Activated CD4-positive, alpha-beta T cell treated with anti-CD3 and anti-CD28 coated beads for 1 hour (primary cell): ENCODE measurements at regions not wholly inside any gene's neighbourhood (a gene's known extent, or its start where the extent isn't known, plus 50 kb on each side); places are given as distances from the start of the nearest gene placed in this dataset.

ENCODE experiments used
- DNase-seq: peaks from one replicate; pipeline ENCODE4 v3.0.0-alpha.2; 2020

GRCh38 chr7:25864943-25865751 is 286.9 kb upstream of the NFE2L3 start:
- no peak for DNase-seq

DNA sequence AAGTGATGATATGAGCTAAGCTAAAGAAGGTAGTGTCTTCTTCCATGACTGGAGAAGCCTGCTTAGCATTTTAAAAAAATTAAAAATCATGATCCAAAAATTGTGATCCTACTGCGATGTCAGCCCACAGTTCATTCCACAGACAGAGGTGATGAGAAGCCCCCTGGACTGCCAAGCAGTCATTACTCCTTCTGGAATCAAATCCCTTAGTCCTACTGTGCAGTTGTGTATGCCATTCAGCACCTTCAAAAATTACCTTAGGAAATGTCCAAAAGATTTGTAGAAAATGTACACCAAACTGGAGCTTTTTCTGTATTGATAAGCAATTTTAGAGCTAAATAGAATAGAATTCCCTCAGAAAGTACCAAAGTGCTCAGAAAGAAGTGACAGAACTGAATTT is 283.5 kb upstream of the NFE2L3 start:
- no peak for DNase-seq

- DNase-seq: no peak
These were observed 281.4 kb upstream of the NFE2L3 start for GRCh38 chr7:25870574-25870973.

GRCh38 chr7:25876092-25876491 is 275.9 kb upstream of the NFE2L3 start:
- DNase-seq: no peak

GRCh38 chr7:25877802-25878789 is 273.9 kb upstream of the NFE2L3 start:
- no peak for DNase-seq

DNA sequence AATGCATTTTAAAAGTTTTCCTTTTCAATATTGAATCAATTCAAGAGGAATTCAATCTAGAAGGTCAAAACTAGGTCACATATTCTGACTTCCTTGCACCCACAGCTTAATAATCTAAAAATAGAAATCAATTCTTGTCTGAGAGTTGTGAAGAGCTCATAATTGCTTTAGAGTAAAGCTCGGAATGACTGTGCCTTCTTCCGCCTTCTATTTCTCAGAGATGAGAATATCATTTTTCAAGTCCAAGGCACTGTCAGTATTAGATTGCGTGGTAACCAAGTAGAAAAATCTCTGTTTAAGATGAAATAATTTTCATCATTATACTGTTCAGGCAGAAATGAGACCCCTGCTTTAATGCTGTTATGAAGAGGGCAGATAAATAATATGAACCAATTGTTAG is 272.2 kb upstream of the NFE2L3 start:
- no peak for DNase-seq

DNA sequence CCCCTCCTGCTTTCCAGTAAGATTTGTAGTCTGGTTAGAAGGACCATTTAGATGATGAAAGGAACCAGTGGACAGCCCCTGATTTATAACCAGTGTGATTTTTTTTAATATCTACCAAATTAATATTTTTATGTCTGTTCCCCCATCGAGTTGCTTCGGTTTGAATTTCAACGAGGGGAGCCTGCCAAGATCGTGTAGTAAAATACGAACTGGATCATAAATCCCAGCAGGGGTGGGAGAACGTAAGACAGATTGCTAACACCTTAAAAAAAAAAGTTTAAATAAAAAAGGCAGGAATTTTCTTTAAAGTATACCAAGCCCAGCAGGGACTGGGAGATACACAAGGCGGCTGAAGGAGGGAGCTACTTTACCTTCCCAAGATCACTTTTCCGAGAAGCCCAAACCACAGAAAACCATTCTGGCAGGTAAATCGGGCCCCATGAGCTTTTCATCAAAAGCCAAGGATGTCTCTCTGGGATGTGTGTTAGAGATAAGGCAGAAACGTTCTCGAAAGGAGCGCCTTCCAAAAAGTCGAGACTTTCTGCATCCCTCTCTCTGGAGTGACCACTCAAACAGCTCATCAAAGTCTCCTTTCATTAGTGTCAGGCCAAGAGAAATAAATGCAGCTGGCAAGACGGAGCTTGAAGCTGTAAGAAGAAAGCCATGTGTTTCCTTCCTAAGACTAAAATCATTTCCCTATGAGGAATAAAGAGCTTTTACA is 270.5 kb upstream of the NFE2L3 start:
- no peak for DNase-seq

GRCh38 chr7:25882151-25882773 is 269.7 kb upstream of the NFE2L3 start:
- no peak for DNase-seq

DNA sequence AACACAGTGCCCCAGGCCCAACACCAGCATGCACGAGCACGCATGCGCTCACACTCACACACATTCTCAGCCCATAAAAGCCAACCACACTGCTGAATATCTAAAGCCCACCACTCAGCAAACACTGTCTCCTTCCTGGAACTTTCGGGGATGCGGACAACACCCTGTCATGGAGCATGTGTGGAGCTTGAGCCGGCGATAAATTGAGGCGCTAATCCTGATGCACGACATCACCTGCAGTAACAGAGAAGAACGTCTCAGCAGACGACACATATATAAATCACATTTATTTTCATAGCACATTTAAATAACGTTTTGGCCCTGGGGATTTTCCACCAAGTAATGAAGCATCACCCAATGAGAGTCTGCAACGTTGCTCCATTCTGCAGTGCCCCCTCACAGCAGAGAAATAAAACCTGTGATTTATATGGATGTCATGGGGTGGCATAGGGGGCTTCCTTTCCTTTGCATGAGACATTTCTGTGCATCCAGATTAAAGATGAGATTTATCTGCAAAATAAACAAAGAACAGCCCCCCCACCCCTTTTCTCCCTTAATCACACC is 267.7 kb upstream of the NFE2L3 start:
- no peak for DNase-seq

- no peak for DNase-seq
These were observed 266.9 kb upstream of the NFE2L3 start for GRCh38 chr7:25885057-25885576.

DNA sequence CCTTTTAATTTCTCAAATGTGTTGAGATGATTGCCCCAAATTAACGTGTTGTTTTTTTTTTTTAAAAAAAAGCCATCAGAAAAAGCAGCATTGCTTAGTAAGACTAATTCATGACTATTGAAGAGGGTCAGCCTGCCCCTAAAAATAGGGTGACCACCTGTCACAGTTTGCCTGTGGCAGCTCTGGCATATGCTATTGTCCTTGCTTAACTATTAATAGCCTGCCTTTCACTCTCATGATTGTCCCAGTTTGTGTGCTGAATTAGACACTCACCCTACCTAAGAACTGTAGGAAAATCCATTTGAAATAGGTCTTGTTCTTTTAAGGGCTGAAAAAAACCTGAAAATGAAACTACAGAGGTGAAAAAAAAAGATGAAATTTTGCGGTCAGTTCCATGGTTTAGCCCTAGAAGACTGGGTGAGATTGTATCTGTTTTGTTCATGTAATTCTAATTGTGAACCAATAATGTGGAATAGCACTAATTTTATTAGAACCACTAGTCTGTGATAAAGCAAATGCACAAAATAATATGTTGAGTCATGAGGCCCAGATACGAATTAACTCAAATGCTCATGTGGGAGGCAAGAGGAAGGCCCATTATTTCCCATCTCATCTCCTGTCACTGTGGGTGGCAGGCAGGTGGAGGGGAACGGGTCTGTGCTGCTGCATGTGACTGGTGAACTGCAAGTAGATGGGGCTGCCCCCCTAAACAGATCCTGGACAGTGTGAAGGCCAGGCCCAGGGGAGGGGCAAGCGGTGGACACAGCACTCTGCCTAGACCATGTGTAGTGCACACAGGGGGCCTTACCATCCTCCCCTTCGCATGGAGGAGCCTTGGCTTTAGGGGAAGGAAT is 265.4 kb upstream of the NFE2L3 start:
- no peak for DNase-seq

DNA sequence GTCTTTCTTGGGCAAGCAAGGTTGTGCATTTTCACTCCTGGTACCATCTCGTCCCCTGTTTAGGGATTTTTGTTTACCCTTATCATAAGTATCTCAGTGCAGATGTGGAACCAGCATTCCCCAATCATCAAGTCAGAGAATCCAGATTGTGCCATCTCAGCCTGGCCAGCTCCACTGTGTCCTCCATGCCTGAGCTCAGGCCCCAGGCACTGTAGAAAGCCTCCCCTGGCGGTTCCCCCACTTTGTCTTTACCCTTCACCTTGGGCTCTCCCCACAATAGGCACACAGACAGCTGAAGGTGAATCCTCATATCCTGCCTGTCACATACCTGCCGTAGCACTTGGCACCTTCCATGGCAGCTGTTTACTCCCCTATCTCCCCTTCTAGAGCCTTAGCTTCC is 264.7 kb upstream of the NFE2L3 start:
- DNase-seq: no peak

GRCh38 chr7:25887795-25888559 is 264.0 kb upstream of the NFE2L3 start:
- no peak for DNase-seq

DNA sequence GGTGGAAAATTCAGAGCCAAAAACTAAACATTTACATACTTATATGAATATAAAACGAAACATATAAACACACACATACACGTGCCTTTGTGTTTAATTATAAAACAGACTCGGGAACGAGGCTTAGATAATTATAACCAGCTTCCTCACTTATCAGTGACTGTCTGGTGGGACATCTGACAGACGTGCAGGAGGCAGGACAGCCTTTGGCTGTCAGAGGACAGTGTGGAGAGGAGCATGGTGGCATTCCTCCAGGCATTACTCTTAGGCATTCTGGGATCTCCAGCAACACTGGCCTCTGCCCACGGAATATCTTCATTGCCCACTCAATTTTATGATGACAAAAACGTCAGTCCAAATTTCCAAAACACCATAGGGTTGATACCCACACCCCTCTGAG is 262.2 kb upstream of the NFE2L3 start:
- DNase-seq: no peak

DNA sequence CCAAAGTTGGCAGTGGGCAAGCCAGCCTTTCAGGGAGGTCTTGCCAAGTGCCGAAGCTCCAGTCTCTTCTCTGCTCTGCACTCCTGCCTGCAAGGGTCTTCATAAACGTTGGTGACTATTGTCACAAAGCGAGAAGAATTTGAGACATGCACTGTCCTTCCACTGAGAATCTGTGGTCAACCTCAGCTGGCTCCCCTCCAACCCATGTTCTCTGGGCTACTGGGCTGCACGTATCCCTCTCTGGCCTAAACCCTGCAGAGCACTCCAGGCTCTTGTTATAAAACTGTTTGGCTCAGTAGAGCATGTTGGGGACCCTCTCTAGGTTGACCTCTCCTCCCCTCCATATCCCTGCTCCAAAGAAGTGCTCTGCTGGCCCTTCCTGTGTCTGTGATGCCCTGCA is 260.4 kb upstream of the NFE2L3 start:
- no peak for DNase-seq

DNA sequence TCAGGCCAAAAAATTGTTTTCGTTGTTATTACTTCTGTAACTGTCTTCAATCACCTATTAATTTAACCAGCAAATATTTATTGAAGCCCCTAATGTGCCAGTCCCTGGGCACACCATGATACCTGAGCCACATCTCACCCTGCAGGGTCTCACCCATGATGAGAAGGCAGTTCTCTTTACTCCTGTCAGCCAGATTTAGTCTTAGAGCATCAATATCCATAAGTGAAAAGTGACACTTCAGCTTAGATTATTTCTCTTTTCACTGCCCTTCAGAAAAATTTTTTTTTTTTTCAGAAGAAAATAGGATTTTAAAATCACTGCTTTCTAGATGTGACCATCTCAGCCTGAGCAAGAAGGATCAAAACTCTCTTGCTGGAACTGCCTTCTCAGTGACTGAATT is 258.6 kb upstream of the NFE2L3 start:
- DNase-seq: no peak

DNA sequence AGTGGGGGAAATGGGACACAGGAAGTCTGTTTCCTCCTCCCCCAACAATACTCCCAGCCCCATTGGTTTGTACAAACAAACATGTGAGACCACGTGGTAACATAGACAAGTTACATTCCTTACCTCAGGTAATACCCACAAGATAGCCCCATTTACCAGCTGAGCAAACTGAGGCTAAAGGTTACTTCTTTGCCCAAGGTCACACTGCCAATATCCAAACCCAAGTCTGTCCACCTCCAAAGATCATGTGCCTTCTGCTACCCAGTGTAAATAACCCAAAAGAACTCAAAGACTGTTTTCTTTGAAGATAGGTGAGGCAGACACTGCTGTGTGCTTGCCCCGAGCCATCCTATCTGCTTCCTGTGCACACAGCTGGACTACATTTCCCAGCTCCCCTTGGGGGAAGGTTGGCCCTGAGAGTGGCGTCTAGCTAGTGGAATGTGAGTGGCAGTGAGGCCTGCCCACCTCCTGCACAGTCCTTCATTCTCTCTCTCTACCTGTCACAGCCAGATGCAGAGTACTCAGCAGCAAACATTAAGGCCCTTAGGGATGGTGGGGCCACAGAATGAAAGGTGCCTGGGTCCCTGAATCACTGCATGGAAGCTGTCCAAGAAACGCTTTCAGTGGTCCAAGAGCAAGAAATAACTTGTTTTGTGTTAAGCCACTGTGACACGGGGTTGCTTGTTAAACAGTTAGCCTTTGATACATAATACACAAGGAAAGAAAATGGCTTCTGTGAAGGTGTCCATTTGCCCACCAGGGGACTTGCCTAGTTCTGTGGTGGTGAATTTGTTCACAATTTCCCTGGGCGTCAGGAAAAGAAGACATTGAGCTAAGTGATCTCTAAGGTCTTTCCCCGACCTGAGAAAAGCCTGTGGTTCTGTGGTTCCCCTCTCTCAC is 257.7 kb upstream of the NFE2L3 start:
- no peak for DNase-seq

- DNase-seq: peak; percentile 49
These were observed 256.9 kb upstream of the NFE2L3 start for GRCh38 chr7:25894902-25895791.
